HCT116 (cell line): ENCODE measurements at regions not wholly inside any gene's neighbourhood (a gene's known extent, or its start where the extent isn't known, plus 50 kb on each side); places are given as distances from the start of the nearest gene placed in this dataset.

ENCODE experiments used
- ATAC-seq: fragments of 200-7000 bp; cut with Tn5 transposase; 2 replicates; pipeline ENCODE4 v1.9.1; 2020; ENCODE audit warnings: mild to moderate bottlenecking, moderate library complexity
- BruUV-seq: library from RNA; stranded (reverse); fragments of 400-500 nt; replicated peaks from 2 replicates; lab custom pipeline; 2021; lab: Mats Ljungman, UMichigan
- CTCF ChIA-PET: fragments of 300-600 bp; sonication (Branson Sonifier 250); formaldehyde crosslinking; loops from one replicate; lab custom pipeline; 2021; ENCODE audit warnings: antibody characterized with exemption; lab: Charles Lee
- POLR2A ChIA-PET: fragments of 300-600, 350-600 bp; sonication (Branson Sonifier 250); formaldehyde crosslinking; loops from one replicate; lab custom pipeline; 2021; ENCODE audit warnings: antibody characterized with exemption; lab: Charles Lee
- RAD21 ChIA-PET, 2 experiments: fragments of 300-600 bp; sonication (Branson Sonifier 250); formaldehyde crosslinking; loops; one replicate each; lab custom pipeline; 2023; ENCODE audit warnings: low total read pairs in 2 of 2; ENCODE audit not compliant: uncharacterized antibody in 2 of 2, unreplicated experiment in 2 of 2, low non-redundant PET in 1 of 2; lab: Charles Lee
- DNase-seq: peaks from one replicate; pipeline ENCODE4 v3.0.0-alpha.2; 2010; ENCODE audit warnings: low read depth, low spot score
- H2AFZ ChIP-seq: fragments of 200-600 bp; shearing (Covaris generic), sonication (generic); 2 replicates; pipeline ENCODE4 v1.6.1; 2017; ENCODE audit warnings: low read depth, mixed run types, mixed read lengths, antibody characterized with exemption, low read length; ENCODE audit not compliant: poor library complexity, severe bottlenecking
- H3K27ac ChIP-seq: 2 replicates; pipeline ENCODE4 v1.5.1; 2012; ENCODE audit warnings: low read depth, low read length
- H3K27me3 ChIP-seq: fragments of 200-600 bp; sonication (generic); 2 replicates; pipeline ENCODE4 v1.6.1; 2016; ENCODE audit warnings: mixed run types, low read length, mixed read lengths; ENCODE audit not compliant: insufficient read depth
- H3K36me3 ChIP-seq, 2 experiments: fragments of 200-500 bp in 1 of 2; fragments of 200-600 bp in 1 of 2; sonication (Bioruptor generic) in 1 of 2; sonication (generic) in 1 of 2; 2 replicates each; pipeline versions ENCODE4 v1.5.1 to v1.6.1; 2014 to 2016; ENCODE audit warnings: low read length in 2 of 2, inconsistent platforms in 1 of 2, mixed read lengths in 1 of 2, mixed run types in 1 of 2; ENCODE audit not compliant: insufficient read depth in 2 of 2, control insufficient read depth in 1 of 2
- H3K4me1 ChIP-seq, 2 experiments: fragments of 200-600 bp in 1 of 2; sonication (generic) in 1 of 2; 2 replicates each; pipeline versions ENCODE4 v1.5.1 to v1.6.1; 2012 to 2017; ENCODE audit warnings: low read length in 2 of 2, inconsistent platforms in 1 of 2, mild to moderate bottlenecking in 1 of 2, mixed read lengths in 1 of 2, mixed run types in 1 of 2, moderate library complexity in 1 of 2; ENCODE audit not compliant: insufficient read depth in 2 of 2, control insufficient read depth in 1 of 2
- H3K4me2 ChIP-seq: fragments of 200-600 bp; sonication (generic); 2 replicates; pipeline ENCODE4 v1.6.1; 2017; ENCODE audit warnings: mixed run types, low read length, mixed read lengths
- H3K4me3 ChIP-seq, 2 experiments: fragments of 200-600 bp in 1 of 2; sonication (generic) in 1 of 2; replicated peaks in 1 of 2; 2 replicates each; pipeline ENCODE4 v1.5.1; 2011 to 2016; ENCODE audit warnings: low read length in 2 of 2, control low read depth in 1 of 2, low read depth in 1 of 2, mild to moderate bottlenecking in 1 of 2, mixed read lengths in 1 of 2, mixed run types in 1 of 2
- H3K79me2 ChIP-seq: fragments of 200-600 bp; sonication (generic); 2 replicates; pipeline ENCODE4 v1.6.1; 2017; ENCODE audit warnings: mild to moderate bottlenecking, mixed run types, low read length, moderate library complexity, mixed read lengths; ENCODE audit not compliant: insufficient read depth
- H3K9ac ChIP-seq: fragments of 200-600 bp; sonication (generic); 2 replicates; pipeline ENCODE4 v1.6.1; 2016; ENCODE audit warnings: low read length, mixed read lengths
- H3K9me2 ChIP-seq: fragments of 200-600 bp; sonication (generic), shearing (Covaris generic); 2 replicates; pipeline ENCODE4 v1.6.1; 2017; ENCODE audit warnings: mixed run types, mild to moderate bottlenecking, moderate library complexity; ENCODE audit not compliant: insufficient read depth
- H3K9me3 ChIP-seq, 2 experiments: fragments of 200-500 bp in 1 of 2; fragments of 200-600 bp in 1 of 2; sonication (Bioruptor generic) in 1 of 2; sonication (generic) in 1 of 2; 2 replicates each; pipeline ENCODE4 v1.6.1; 2014 to 2017; ENCODE audit warnings: low read length in 2 of 2, mixed read lengths in 2 of 2, inconsistent platforms in 1 of 2, low read depth in 1 of 2, mild to moderate bottlenecking in 1 of 2, mixed run types in 1 of 2, moderate library complexity in 1 of 2; ENCODE audit not compliant: control insufficient read depth in 1 of 2, insufficient read depth in 1 of 2
- H4K20me1 ChIP-seq: fragments of 200-600 bp; sonication (generic), shearing (Covaris generic); 2 replicates; pipeline ENCODE4 v1.6.1; 2017; ENCODE audit warnings: mixed run types, mild to moderate bottlenecking, moderate library complexity; ENCODE audit not compliant: insufficient read depth
- EGR1 ChIP-seq: IDR thresholded peaks from 2 replicates; pipeline ENCODE4 v1.6.1; 2012; ENCODE audit warnings: low read depth
- EZH2phosphoT487 ChIP-seq: fragments of 200-600 bp; IDR thresholded peaks from 2 replicates; pipeline ENCODE4 v1.6.1; 2018; ENCODE audit warnings: antibody characterized with exemption, borderline replicate concordance
- JUND ChIP-seq: IDR thresholded peaks from 2 replicates; pipeline ENCODE4 v1.6.1; 2012
- POLR2A ChIP-seq: IDR thresholded peaks from 2 replicates; pipeline ENCODE4 v1.7.0; 2011; ENCODE audit warnings: borderline replicate concordance; ENCODE audit not compliant: insufficient read depth, insufficient read length; ENCODE audit errors: extremely low read depth
- RAD21 ChIP-seq: IDR thresholded peaks from 2 replicates; pipeline ENCODE4 v1.6.1; 2012; ENCODE audit warnings: low read depth, mild to moderate bottlenecking
- SIN3A ChIP-seq: IDR thresholded peaks from 2 replicates; pipeline ENCODE4 v1.6.1; 2012; ENCODE audit warnings: low read depth
- SP1 ChIP-seq: IDR thresholded peaks from 2 replicates; pipeline ENCODE4 v1.6.1; 2012; ENCODE audit warnings: low read depth
- TCF7L2 ChIP-seq: IDR thresholded peaks from 2 replicates; pipeline ENCODE4 v1.7.0; 2011; ENCODE audit warnings: borderline replicate concordance, inconsistent platforms; ENCODE audit not compliant: insufficient read depth, insufficient read length; ENCODE audit errors: extremely low read depth
- ZNF274 ChIP-seq: fragments of 200-500 bp; sonication (Bioruptor generic); IDR thresholded peaks from 2 replicates; pipeline ENCODE4 v1.6.1; 2014; ENCODE audit warnings: mild to moderate bottlenecking, low read depth, low read length, inconsistent platforms
- intact Hi-C: fragments of 100-400 bp; cut with micrococcal nuclease; formaldehyde crosslinking; loops from 2 replicates; pipeline ENCODE4 v1.10.0; 2022
- TF ChIP-seq, protein P1 (sequence below), 3 experiments: fragments of 200-600 bp in 1 of 3; sonication (generic) in 1 of 3; IDR thresholded peaks in 2 of 3; conservative IDR thresholded peaks in 1 of 3; 2 replicates each; pipeline ENCODE4 v1.5.1; 2012 to 2017; ENCODE audit warnings: low read depth in 2 of 3, low read length in 2 of 3, antibody characterized with exemption in 1 of 3, borderline replicate concordance in 1 of 3, control low read depth in 1 of 3, mild to moderate bottlenecking in 1 of 3, mixed read lengths in 1 of 3, mixed run types in 1 of 3, moderate library complexity in 1 of 3; ENCODE audit not compliant: insufficient read depth in 1 of 3
- TF ChIP-seq, protein P2 (sequence below): IDR thresholded peaks from 2 replicates; pipeline ENCODE4 v1.6.1; 2011; ENCODE audit warnings: mild to moderate bottlenecking, low read length, moderate library complexity; ENCODE audit not compliant: insufficient replicate concordance; ENCODE audit errors: extremely low read depth

DNA sequence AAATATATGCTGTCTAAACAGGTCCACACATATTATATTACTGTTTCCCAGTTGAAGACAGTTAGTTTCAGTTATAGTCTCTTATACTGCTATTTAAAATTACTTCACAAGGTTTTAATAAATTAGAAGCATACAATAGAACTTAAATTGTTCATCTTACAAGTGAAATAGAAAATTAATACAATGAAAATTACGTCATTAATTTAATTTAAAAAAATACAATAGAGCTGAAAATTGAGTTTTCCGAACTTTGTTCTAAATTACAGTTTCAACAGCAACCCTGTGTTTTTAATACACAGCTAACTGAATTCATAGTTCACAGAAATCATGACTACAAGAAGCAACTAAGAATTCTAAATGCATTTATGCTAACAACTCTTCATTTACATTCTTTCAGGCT, 525.7 kb upstream of the FOXG1 start:
- RAD21 ChIA-PET: no interaction called here
- DNase-seq: no peak

DNA sequence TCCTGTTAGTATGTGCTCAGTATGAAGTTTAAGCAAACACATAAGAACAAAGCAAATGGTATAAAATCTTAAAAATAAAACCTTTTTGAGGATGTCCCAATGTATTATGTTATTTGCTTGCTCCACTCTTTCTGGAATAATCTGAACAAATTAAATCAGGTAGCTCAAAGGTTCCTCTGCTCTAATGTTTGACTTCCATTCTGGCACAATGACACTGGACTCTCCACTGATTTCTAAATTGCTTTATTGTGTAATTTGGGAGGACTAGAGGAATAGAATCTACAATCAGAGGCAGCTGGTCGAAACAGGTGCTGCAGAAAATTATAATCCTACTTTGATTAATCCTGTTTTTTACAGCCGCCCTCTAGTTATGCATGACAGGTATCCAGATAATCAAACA, 523.7 kb upstream of the FOXG1 start:
- Histone ChIP-seq H4K20me1 (no peaks in the 10 kb centered on the region), H3K4me2 (no peak overlapping the region), H2AFZ (no peak overlapping the region), H3K9me3 (peaks cover 3 to 11% of the 10 kb centered on the region in 2 experiments; a peak in 2 of 4 replicates), H3K27ac (no peak overlapping the region), H3K79me2 (no peaks in the 10 kb centered on the region), H3K9ac (no peak overlapping the region), H3K27me3 (no peaks in the 10 kb centered on the region), H3K9me2 (no peaks in the 10 kb centered on the region), H3K4me1 (no peaks in the 10 kb centered on the region), H3K4me3 (no peak overlapping the region), H3K36me3 (no peaks in the 10 kb centered on the region)
- DNase-seq (no peak), ATAC-seq (no peak)
- ChIA-PET POLR2A (no interaction called here), CTCF (no interaction called here), RAD21 (no interaction called here)
- intact Hi-C loops: no loop called here
- TF ChIP-seq, protein P1, sequence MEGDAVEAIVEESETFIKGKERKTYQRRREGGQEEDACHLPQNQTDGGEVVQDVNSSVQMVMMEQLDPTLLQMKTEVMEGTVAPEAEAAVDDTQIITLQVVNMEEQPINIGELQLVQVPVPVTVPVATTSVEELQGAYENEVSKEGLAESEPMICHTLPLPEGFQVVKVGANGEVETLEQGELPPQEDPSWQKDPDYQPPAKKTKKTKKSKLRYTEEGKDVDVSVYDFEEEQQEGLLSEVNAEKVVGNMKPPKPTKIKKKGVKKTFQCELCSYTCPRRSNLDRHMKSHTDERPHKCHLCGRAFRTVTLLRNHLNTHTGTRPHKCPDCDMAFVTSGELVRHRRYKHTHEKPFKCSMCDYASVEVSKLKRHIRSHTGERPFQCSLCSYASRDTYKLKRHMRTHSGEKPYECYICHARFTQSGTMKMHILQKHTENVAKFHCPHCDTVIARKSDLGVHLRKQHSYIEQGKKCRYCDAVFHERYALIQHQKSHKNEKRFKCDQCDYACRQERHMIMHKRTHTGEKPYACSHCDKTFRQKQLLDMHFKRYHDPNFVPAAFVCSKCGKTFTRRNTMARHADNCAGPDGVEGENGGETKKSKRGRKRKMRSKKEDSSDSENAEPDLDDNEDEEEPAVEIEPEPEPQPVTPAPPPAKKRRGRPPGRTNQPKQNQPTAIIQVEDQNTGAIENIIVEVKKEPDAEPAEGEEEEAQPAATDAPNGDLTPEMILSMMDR (IDR thresholded peaks at IDR 0.05 in 2 of 3, conservative IDR thresholded peaks at IDR 0.05 in 1 of 3; ENCODE audit: borderline replicate concordance in 1 of 3, insufficient read depth in 1 of 3, low read depth in 2 of 3, low read length in 2 of 3): no peak
- TF ChIP-seq JUND (no peak), SP1 (no peak), SIN3A (no peak), EZH2phosphoT487 (no peak), RAD21 (no peak), EGR1 (no peak)
- TF ChIP-seq, protein P2, sequence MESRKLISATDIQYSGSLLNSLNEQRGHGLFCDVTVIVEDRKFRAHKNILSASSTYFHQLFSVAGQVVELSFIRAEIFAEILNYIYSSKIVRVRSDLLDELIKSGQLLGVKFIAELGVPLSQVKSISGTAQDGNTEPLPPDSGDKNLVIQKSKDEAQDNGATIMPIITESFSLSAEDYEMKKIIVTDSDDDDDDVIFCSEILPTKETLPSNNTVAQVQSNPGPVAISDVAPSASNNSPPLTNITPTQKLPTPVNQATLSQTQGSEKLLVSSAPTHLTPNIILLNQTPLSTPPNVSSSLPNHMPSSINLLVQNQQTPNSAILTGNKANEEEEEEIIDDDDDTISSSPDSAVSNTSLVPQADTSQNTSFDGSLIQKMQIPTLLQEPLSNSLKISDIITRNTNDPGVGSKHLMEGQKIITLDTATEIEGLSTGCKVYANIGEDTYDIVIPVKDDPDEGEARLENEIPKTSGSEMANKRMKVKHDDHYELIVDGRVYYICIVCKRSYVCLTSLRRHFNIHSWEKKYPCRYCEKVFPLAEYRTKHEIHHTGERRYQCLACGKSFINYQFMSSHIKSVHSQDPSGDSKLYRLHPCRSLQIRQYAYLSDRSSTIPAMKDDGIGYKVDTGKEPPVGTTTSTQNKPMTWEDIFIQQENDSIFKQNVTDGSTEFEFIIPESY: no peak
- BruUV-seq: no TSS peak

More for the DNA sequence above, 525.7 kb upstream of the FOXG1 start:
- POLR2A ChIA-PET: no interaction called here
- CTCF ChIA-PET: no interaction called here
- TF ChIP-seq SIN3A: no peak
- TF ChIP-seq POLR2A: no peak
- TF ChIP-seq TCF7L2: no peak
- TF ChIP-seq ZNF274: no peak
- TF ChIP-seq, protein P2: no peak
- no peak for TF ChIP-seq EGR1
- Histone ChIP-seq H2AFZ (no peak overlapping the region), H3K27me3 (no peaks in the 10 kb centered on the region), H3K4me1 (no peaks in the 10 kb centered on the region), H3K36me3 (no peaks in the 10 kb centered on the region), H3K9me2 (no peaks in the 10 kb centered on the region), H3K4me2 (no peak overlapping the region), H3K9ac (no peak overlapping the region), H4K20me1 (no peaks in the 10 kb centered on the region), H3K4me3 (no peak overlapping the region), H3K79me2 (no peaks in the 10 kb centered on the region), H3K9me3 (peaks cover 9 to 10% of the 10 kb centered on the region in 2 experiments; a peak in 2 of 4 replicates), H3K27ac (no peak overlapping the region)
- no peak for ATAC-seq
- intact Hi-C loops: no loop called here
- BruUV-seq: no TSS peak
